K562 (cell line): ENCODE measurements at regions not wholly inside any gene's neighbourhood (a gene's known extent, or its start where the extent isn't known, plus 50 kb on each side); places are given as distances from the start of the nearest gene placed in this dataset.

Experiments
- ATAC-seq: fragments of 200-7000 bp; cut with Tn5 transposase; 3 replicates; pipeline ENCODE4 v1.9.1; 2020; ENCODE audit warnings: moderate library complexity
- BruUV-seq: library from RNA; stranded (reverse); fragments of 400-500 nt; replicated peaks from 2 replicates; lab custom pipeline; 2021; lab: Mats Ljungman, UMichigan
- CTCF ChIA-PET: fragments of 300-600 bp; formaldehyde crosslinking; extraction: SDS; loops from one replicate; lab custom pipeline; 2021; ENCODE audit warnings: low intra/inter-chr PET ratio; lab: Yijun Ruan, JAX
- POLR2A ChIA-PET: fragments of 300-600, 350-650 bp; sonication (Branson Sonifier 250); formaldehyde crosslinking; extraction: SDS; loops from one replicate; lab custom pipeline; 2021; ENCODE audit warnings: antibody characterized with exemption, inconsistent platforms; lab: Yijun Ruan, JAX
- DNase-seq, 4 experiments: peaks; one replicate each; pipeline versions ENCODE4 v3.0.0 to v3.0.0-alpha.2; 2011 to 2018; ENCODE audit warnings: low spot score in 3 of 4, mixed read lengths in 3 of 4; ENCODE audit errors: extremely low read depth in 1 of 4
- FAIRE-seq: peaks from 2 replicates; lab custom pipeline; 2011; peaks lifted over from hg19 to GRCh38; lab: Jason Lieb, UNC
- H2AFZ ChIP-seq: 2 replicates; pipeline ENCODE4 v1.6.0; 2011; ENCODE audit warnings: low read depth, low read length, control low read depth, inconsistent platforms
- H3K27ac ChIP-seq: fragments of 200-600 bp; 3 replicates; pipeline ENCODE4 v1.8.0; 2011; ENCODE audit warnings: low read depth, mild to moderate bottlenecking, control low read depth, inconsistent platforms, low read length, moderate library complexity, mixed read lengths; ENCODE audit errors: extremely low read depth
- H3K27me3 ChIP-seq, 2 experiments: fragments of 300-600 bp in 1 of 2; 2 replicates in 1 of 2; 3 replicates in 1 of 2; pipeline versions ENCODE4 v1.6.0 to v1.8.0; 2011; ENCODE audit warnings: inconsistent platforms in 2 of 2, low read length in 2 of 2, mild to moderate bottlenecking in 1 of 2, mixed read lengths in 1 of 2, moderate library complexity in 1 of 2; ENCODE audit not compliant: control insufficient read depth in 2 of 2, insufficient read depth in 2 of 2
- H3K36me3 ChIP-seq: fragments of 300-600 bp; 3 replicates; pipeline ENCODE4 v1.8.0; 2011; ENCODE audit warnings: mild to moderate bottlenecking, low read length, inconsistent platforms; ENCODE audit not compliant: control insufficient read depth, insufficient read depth
- H3K4me1 ChIP-seq, 2 experiments: fragments of 200-600 bp in 1 of 2; replicated peaks in 1 of 2; 2 replicates in 1 of 2; 3 replicates in 1 of 2; pipeline versions ENCODE4 v1.5.1 to v1.8.0; 2011; ENCODE audit warnings: inconsistent platforms in 2 of 2, low read length in 2 of 2, mild to moderate bottlenecking in 1 of 2, mixed read lengths in 1 of 2, moderate library complexity in 1 of 2; ENCODE audit not compliant: control insufficient read depth in 2 of 2, insufficient read depth in 2 of 2
- H3K4me2 ChIP-seq: 2 replicates; pipeline ENCODE4 v1.6.1; 2011; ENCODE audit warnings: low read length, control low read depth, inconsistent platforms, mixed read lengths; ENCODE audit not compliant: insufficient read depth
- H3K4me3 ChIP-seq: fragments of 200-600 bp; sonication (generic), shearing (Covaris generic); 2 replicates; pipeline ENCODE4 v1.5.1; 2016; ENCODE audit warnings: control low read depth, inconsistent platforms
- H3K79me2 ChIP-seq: fragments of 200-600 bp; 3 replicates; pipeline ENCODE4 v1.8.0; 2011; ENCODE audit warnings: low read length, inconsistent platforms; ENCODE audit not compliant: control insufficient read depth, insufficient read depth
- H3K9ac ChIP-seq, 2 experiments: 2 replicates each; pipeline versions ENCODE4 v1.6.0 to v1.6.1; 2011; ENCODE audit warnings: low read depth in 2 of 2, low read length in 2 of 2, control low read depth in 1 of 2, inconsistent platforms in 1 of 2, mild to moderate bottlenecking in 1 of 2, mixed read lengths in 1 of 2; ENCODE audit not compliant: insufficient read depth in 1 of 2
- H3K9me1 ChIP-seq: one replicate; pipeline ENCODE4 v1.6.0; 2011; ENCODE audit warnings: inconsistent platforms, mild to moderate bottlenecking, low read length, moderate library complexity; ENCODE audit not compliant: control insufficient read depth, insufficient read depth
- H3K9me3 ChIP-seq: replicated peaks from 2 replicates; pipeline ENCODE4 v1.5.1; 2011; ENCODE audit warnings: low read depth, low read length, inconsistent platforms; ENCODE audit not compliant: control insufficient read depth, insufficient read depth
- H4K20me1 ChIP-seq: replicated peaks from 2 replicates; pipeline ENCODE4 v1.6.1; 2011; ENCODE audit warnings: low read length, inconsistent platforms, mixed read lengths; ENCODE audit not compliant: control insufficient read depth, insufficient read depth
- MEF2A ChIP-seq: IDR thresholded peaks from 2 replicates; pipeline ENCODE4 v1.6.1; 2011; ENCODE audit warnings: low read depth, mild to moderate bottlenecking, low read length, moderate library complexity; ENCODE audit not compliant: control insufficient read depth
- RBM25 ChIP-seq: fragments of 200-400 bp; formaldehyde crosslinking; IDR thresholded peaks from 2 replicates; pipeline ENCODE4 v1.6.1; 2018; ENCODE audit warnings: low read length, low read depth, moderate library complexity; ENCODE audit not compliant: severe bottlenecking
- SMARCB1 ChIP-seq: IDR thresholded peaks from 2 replicates; pipeline ENCODE4 v1.6.1; 2011; ENCODE audit warnings: improper control_type of control experiment, low read depth; ENCODE audit not compliant: insufficient read length
- ZNF717 ChIP-seq: fragments of 250-450 bp; sonication (Bioruptor Pico); IDR thresholded peaks from 2 replicates; pipeline ENCODE4 v1.5.0; 2021
- WGBS: fragments of 100-300 bp; shearing (Covaris generic); methylation state at CpG from one replicate; pipeline ENCODE4 v1.1.6; 2016; ENCODE audit warnings: low coverage, mixed read lengths; ENCODE audit not compliant: insufficient coverage; ENCODE audit errors: missing lambda C conversion rate; 5-methylcytosine and 5-hydroxymethylcytosine counted together
- in situ Hi-C: fragments of 300-500 bp; cut with MboI; formaldehyde crosslinking; loops from 4 replicates; pipeline ENCODE4 v1.15.0; 2018; ENCODE audit warnings: inconsistent platforms, mixed read lengths
- intact Hi-C: fragments of 100-400 bp; cut with micrococcal nuclease; formaldehyde crosslinking; loops from 2 replicates; pipeline ENCODE4 v1.14.2; 2022
- TF ChIP-seq, protein P1 (sequence below): sonication (generic); formaldehyde crosslinking; IDR thresholded peaks from 2 replicates; pipeline ENCODE4 v1.5.0; 2020; ENCODE audit warnings: missing genetic modification reagents

DNA sequence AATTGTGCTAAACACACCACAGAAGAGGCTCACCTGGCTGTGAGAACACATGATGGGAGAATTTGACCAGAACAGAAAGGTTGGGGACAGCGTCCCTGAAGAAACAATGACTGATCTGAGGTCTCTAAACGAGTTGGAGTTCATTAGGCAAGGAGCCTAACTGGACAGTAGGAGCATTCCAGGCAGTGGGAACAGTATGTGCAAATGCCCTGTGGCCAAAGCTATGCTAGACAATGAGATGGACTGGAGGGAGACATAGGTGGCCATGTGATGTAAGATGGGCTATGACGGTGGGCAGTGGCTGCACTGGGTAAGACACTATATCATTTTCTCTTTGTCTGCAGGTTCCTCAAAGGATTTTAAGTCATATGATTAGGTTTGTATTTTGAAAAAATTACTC is 95.1 kb upstream of the ARAP3 start:
- in situ Hi-C loops: no loop called here
- POLR2A ChIA-PET: no interaction called here
- Histone ChIP-seq H2AFZ (no peak overlapping the region), H3K4me3 (no peak overlapping the region), H3K9ac (no peak overlapping the region), H3K79me2 (no peaks in the 10 kb centered on the region), H3K4me2 (no peak overlapping the region)
- FAIRE-seq: no peak
- TF ChIP-seq RBM25 (peak; percentile 15), SMARCB1 (no peak), ZNF717 (no peak)
- TF ChIP-seq, all 486 proteins: peak for 1
- peaks cover 4 to 56% of the 10 kb centered on the region in 2 experiments; a peak in 4 of 5 replicates for H3K27me3 ChIP-seq
- H3K9me1 ChIP-seq: no peaks in the 10 kb centered on the region
- no peak for DNase-seq
- no peak for ATAC-seq
- no TSS peak for BruUV-seq
- H3K9me3 ChIP-seq: no peaks in the 10 kb centered on the region; the same call in 1 of the 2 replicates
- intact Hi-C loops: no loop called here
- no peaks in the 10 kb centered on the region for H3K4me1 ChIP-seq
- no peaks in the 10 kb centered on the region for H4K20me1 ChIP-seq
- 2% methylated on average over 3 of the region's 3 CpGs for WGBS
- CTCF ChIA-PET: no interaction called here
- no peaks in the 10 kb centered on the region for H3K36me3 ChIP-seq
- no peak overlapping the region for H3K27ac ChIP-seq

DNA sequence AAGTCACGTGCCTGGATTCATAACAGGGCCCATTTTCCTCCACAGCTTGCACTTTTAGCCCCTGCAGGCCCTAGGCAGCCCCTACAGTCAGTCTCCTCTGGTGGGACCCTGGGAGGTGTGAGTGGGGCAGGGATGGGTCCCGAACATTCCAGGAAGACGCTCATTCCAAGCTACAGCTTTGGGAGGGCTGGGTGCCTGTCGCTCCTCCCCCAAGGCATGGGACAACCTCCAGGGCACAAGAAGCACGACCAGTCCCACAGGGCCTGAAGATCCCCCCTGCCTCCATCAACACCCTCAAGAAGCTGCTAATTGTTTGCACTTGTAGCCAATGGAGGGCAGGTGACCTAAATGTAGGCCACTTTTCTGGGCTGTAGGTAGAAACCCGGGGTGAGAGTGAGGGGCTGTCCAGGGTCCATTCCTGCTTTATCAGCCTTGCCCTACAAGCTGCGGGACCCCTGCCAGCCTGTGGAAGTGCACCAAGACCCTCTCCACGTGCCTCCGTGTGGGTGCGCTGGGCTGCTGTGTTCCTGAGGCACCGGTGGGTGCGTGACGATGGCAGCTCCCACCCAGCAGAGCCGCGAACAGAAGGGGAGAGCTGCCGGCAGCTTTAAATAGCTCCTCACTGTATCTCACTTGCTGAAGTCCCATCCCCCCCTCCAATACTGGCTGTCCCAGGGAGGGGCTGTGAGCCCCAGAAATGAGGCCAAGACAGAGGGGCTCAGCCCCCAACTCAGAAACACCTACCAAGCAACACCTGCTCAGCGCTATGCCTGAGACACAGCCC is 91.9 kb upstream of the ARAP3 start:
- in situ Hi-C loops (no loop called here), intact Hi-C loops (no loop called here)
- no peaks in the 10 kb centered on the region for H3K79me2 ChIP-seq
- CTCF ChIA-PET: no interaction called here
- FAIRE-seq: no peak
- ATAC-seq: no peak
- no peaks in the 10 kb centered on the region for H3K36me3 ChIP-seq
- BruUV-seq: no TSS peak
- H3K4me3 ChIP-seq: no peak overlapping the region
- no peak overlapping the region for H3K9ac ChIP-seq
- H3K27me3 ChIP-seq: peaks cover 0 to 44% of the 10 kb centered on the region in 2 experiments; a peak in 3 of 5 replicates
- no peak for DNase-seq
- H2AFZ ChIP-seq: no peak overlapping the region
- TF ChIP-seq MEF2A: no peak
- TF ChIP-seq, protein P1, sequence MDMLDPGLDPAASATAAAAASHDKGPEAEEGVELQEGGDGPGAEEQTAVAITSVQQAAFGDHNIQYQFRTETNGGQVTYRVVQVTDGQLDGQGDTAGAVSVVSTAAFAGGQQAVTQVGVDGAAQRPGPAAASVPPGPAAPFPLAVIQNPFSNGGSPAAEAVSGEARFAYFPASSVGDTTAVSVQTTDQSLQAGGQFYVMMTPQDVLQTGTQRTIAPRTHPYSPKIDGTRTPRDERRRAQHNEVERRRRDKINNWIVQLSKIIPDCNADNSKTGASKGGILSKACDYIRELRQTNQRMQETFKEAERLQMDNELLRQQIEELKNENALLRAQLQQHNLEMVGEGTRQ (CRISPR knock-in tag): peak; percentile 5; the same call in 1 of the 2 replicates
- POLR2A ChIA-PET: interaction anchor here (0.6 to 1.4 kb wide), 7 partner anchors 8 to 1055 kb away, joined by 3 to 4 read pairs (median 3); no protein-coding TSS in a partner anchor
- H4K20me1 ChIP-seq: 0 out of 2 replicates have a peak, but pooled peaks cover 3% of the 10 kb centered on the region
- no peaks in the 10 kb centered on the region; the same call in 1 of the 2 replicates for H3K9me3 ChIP-seq
- WGBS: 3% methylated on average over 17 of the region's 17 CpGs
- no peaks in the 10 kb centered on the region for H3K4me1 ChIP-seq
- H3K27ac ChIP-seq: no peak overlapping the region
- H3K9me1 ChIP-seq: no peaks in the 10 kb centered on the region
- H3K4me2 ChIP-seq: no peak overlapping the region
